DOHH2 (cell line): ENCODE measurements at regions not wholly inside any gene's neighbourhood (a gene's known extent, or its start where the extent isn't known, plus 50 kb on each side); places are given as distances from the start of the nearest gene placed in this dataset.

ENCODE experiments used
- EZH2phosphoT487 ChIP-seq: fragments of 200-600 bp; sonication (generic); IDR thresholded peaks from 2 replicates; pipeline ENCODE4 v1.6.1; 2017; ENCODE audit warnings: borderline replicate concordance, mild to moderate bottlenecking, antibody characterized with exemption, low read length, moderate library complexity, mixed read lengths
- TF ChIP-seq, protein P1 (sequence below): fragments of 200-600 bp; sonication (generic); IDR thresholded peaks from one replicate; pipeline ENCODE4 v1.5.1; 2014; ENCODE audit warnings: antibody characterized with exemption, mild to moderate bottlenecking, low read depth, low read length; ENCODE audit not compliant: poor library complexity, severe bottlenecking

DNA sequence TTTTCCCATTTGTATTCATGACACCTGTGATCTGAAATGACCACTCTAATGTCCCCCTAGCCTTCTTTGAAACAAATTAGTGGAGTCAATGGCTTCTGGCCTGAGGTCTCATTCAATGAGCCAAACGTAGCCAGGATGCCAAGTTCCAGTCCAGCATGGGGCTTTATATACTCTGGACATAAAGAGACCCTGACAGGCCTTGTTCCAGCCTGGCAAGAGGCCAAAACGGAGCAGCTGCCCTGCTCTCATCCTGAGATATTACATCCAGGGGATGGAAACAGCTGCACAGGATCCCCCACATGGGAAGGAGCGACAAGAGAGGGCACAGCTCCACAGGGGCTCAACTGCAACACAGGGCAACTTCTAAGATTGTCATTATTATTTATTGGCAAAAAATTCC is 437.8 kb downstream of the CDH26 start:
- TF ChIP-seq, protein P1, sequence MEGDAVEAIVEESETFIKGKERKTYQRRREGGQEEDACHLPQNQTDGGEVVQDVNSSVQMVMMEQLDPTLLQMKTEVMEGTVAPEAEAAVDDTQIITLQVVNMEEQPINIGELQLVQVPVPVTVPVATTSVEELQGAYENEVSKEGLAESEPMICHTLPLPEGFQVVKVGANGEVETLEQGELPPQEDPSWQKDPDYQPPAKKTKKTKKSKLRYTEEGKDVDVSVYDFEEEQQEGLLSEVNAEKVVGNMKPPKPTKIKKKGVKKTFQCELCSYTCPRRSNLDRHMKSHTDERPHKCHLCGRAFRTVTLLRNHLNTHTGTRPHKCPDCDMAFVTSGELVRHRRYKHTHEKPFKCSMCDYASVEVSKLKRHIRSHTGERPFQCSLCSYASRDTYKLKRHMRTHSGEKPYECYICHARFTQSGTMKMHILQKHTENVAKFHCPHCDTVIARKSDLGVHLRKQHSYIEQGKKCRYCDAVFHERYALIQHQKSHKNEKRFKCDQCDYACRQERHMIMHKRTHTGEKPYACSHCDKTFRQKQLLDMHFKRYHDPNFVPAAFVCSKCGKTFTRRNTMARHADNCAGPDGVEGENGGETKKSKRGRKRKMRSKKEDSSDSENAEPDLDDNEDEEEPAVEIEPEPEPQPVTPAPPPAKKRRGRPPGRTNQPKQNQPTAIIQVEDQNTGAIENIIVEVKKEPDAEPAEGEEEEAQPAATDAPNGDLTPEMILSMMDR, result no peak
- no peak for TF ChIP-seq EZH2phosphoT487
